Neural cell (in vitro differentiated cells): ENCODE measurements at regions not wholly inside any gene's neighbourhood (a gene's known extent, or its start where the extent isn't known, plus 50 kb on each side); places are given as distances from the start of the nearest gene placed in this dataset.

Experiments used
- H2AFZ ChIP-seq: fragments of 200-600, 300-800 bp; sonication (generic), shearing (Covaris generic); 2 replicates; pipeline ENCODE4 v1.6.0; 2014; ENCODE audit warnings: low read depth, mild to moderate bottlenecking, antibody characterized with exemption, low read length, moderate library complexity
- H3F3A ChIP-seq: fragments of 200-600 bp; shearing (Covaris generic); 2 replicates; pipeline ENCODE4 v1.6.1; 2016; ENCODE audit warnings: mild to moderate bottlenecking, moderate library complexity, mixed read lengths, antibody characterized with exemption, low read length; ENCODE audit not compliant: insufficient read depth, poor library complexity, severe bottlenecking
- H3K27ac ChIP-seq: fragments of 200-600, 300-800 bp; sonication (generic), shearing (Covaris generic); 2 replicates; pipeline ENCODE4 v1.5.1; 2014; ENCODE audit warnings: mild to moderate bottlenecking, low read length, moderate library complexity
- H3K27me3 ChIP-seq: fragments of 300-800, 200-600 bp; sonication (generic), shearing (Covaris generic); 2 replicates; pipeline ENCODE4 v1.6.0; 2014; ENCODE audit warnings: mild to moderate bottlenecking, low read depth, low read length, moderate library complexity; ENCODE audit not compliant: insufficient read depth
- H3K36me3 ChIP-seq: fragments of 300-800, 200-600 bp; sonication (generic), shearing (Covaris generic); 2 replicates; pipeline ENCODE4 v1.5.1; 2014; ENCODE audit warnings: mild to moderate bottlenecking, antibody characterized with exemption, low read length, moderate library complexity; ENCODE audit not compliant: insufficient read depth
- H3K4me2 ChIP-seq: fragments of 300-800, 200-600 bp; sonication (generic), shearing (Covaris generic); 2 replicates; pipeline ENCODE4 v1.6.0; 2014; ENCODE audit warnings: mild to moderate bottlenecking, low read length
- H3K4me3 ChIP-seq: fragments of 300-800, 200-600 bp; sonication (generic), shearing (Covaris generic); 2 replicates; pipeline ENCODE4 v1.5.1; 2014; ENCODE audit warnings: mild to moderate bottlenecking, low read length, moderate library complexity
- H3K79me2 ChIP-seq: fragments of 200-600 bp; shearing (Covaris generic); replicated peaks from 2 replicates; pipeline ENCODE4 v1.6.0; 2014; ENCODE audit warnings: mild to moderate bottlenecking, low read length, moderate library complexity; ENCODE audit not compliant: insufficient read depth
- H3K9ac ChIP-seq: fragments of 300-800, 200-600 bp; sonication (generic), shearing (Covaris generic); 2 replicates; pipeline ENCODE4 v1.6.1; 2016; ENCODE audit warnings: mild to moderate bottlenecking, low read length, mixed read lengths
- H3K9me2 ChIP-seq: fragments of 200-600 bp; shearing (Covaris generic); 2 replicates; pipeline ENCODE4 v1.6.1; 2016; ENCODE audit warnings: mild to moderate bottlenecking, low read length, mixed read lengths; ENCODE audit not compliant: insufficient read depth
- H3K9me3 ChIP-seq: fragments of 200-600, 300-800 bp; sonication (generic), shearing (Covaris generic); 2 replicates; pipeline ENCODE4 v1.6.1; 2016; ENCODE audit warnings: mild to moderate bottlenecking, mixed run types, low read length, moderate library complexity, mixed read lengths
- H4K20me1 ChIP-seq: fragments of 200-600 bp; shearing (Covaris generic); 2 replicates; pipeline ENCODE4 v1.6.1; 2016; ENCODE audit warnings: mild to moderate bottlenecking, mixed run types; ENCODE audit not compliant: insufficient read depth
- EP300 ChIP-seq: fragments of 450-650 bp; conservative IDR thresholded peaks from 2 replicates; pipeline ENCODE4 v1.6.1; 2014; ENCODE audit warnings: antibody characterized with exemption, mild to moderate bottlenecking, moderate library complexity; ENCODE audit not compliant: poor library complexity, severe bottlenecking
- EZH2 ChIP-seq: fragments of 200-600, 300-800 bp; shearing (Covaris generic), sonication (generic); IDR thresholded peaks from 2 replicates; pipeline ENCODE4 v1.6.1; 2014; ENCODE audit warnings: antibody characterized with exemption, low read length, borderline replicate concordance, mild to moderate bottlenecking; ENCODE audit not compliant: insufficient read depth, poor library complexity, severe bottlenecking
- MXI1 ChIP-seq: fragments of 450-650 bp; conservative IDR thresholded peaks from 2 replicates; pipeline ENCODE4 v1.6.1; 2014; ENCODE audit warnings: antibody characterized with exemption, mild to moderate bottlenecking; ENCODE audit not compliant: poor library complexity, severe bottlenecking
- POLR2AphosphoS5 ChIP-seq: IDR thresholded peaks from 2 replicates; pipeline ENCODE4 v1.6.1; 2012
- RAD21 ChIP-seq: fragments of 450-650 bp; conservative IDR thresholded peaks from 2 replicates; pipeline ENCODE4 v1.6.1; 2014; ENCODE audit warnings: antibody characterized with exemption, mild to moderate bottlenecking, moderate library complexity
- REST ChIP-seq: IDR thresholded peaks from 2 replicates; pipeline ENCODE4 v1.6.1; 2012; ENCODE audit warnings: borderline replicate concordance
- SMC3 ChIP-seq: fragments of 450-650 bp; conservative IDR thresholded peaks from 2 replicates; pipeline ENCODE4 v1.6.1; 2014; ENCODE audit warnings: antibody characterized with exemption, mild to moderate bottlenecking, moderate library complexity; ENCODE audit not compliant: poor library complexity
- TAF1 ChIP-seq: IDR thresholded peaks from 2 replicates; pipeline ENCODE4 v1.6.1; 2012; ENCODE audit warnings: low read depth
- TF ChIP-seq, protein P1 (sequence below): fragments of 450-650 bp; IDR thresholded peaks from 2 replicates; pipeline ENCODE4 v1.5.1; 2014; ENCODE audit warnings: antibody characterized with exemption, mild to moderate bottlenecking, moderate library complexity; ENCODE audit not compliant: poor library complexity, severe bottlenecking

GRCh38 chr9:80359291-80359690, 787.5 kb downstream of the TLE4 start:
- Histone ChIP-seq H3K9ac (no peak overlapping the region), H3K4me3 (no peak overlapping the region), H2AFZ (no peak overlapping the region), H3K27ac (no peak overlapping the region), H3K79me2 (no peaks in the 10 kb centered on the region), H3K9me2 (no peaks in the 10 kb centered on the region), H3K27me3 (no peaks in the 10 kb centered on the region), H3K9me3 (no peaks in the 10 kb centered on the region), H3K36me3 (no peaks in the 10 kb centered on the region), H3F3A (no peaks in the 10 kb centered on the region), H3K4me2 (no peak overlapping the region), H4K20me1 (no peaks in the 10 kb centered on the region)
- TF ChIP-seq, protein P1, sequence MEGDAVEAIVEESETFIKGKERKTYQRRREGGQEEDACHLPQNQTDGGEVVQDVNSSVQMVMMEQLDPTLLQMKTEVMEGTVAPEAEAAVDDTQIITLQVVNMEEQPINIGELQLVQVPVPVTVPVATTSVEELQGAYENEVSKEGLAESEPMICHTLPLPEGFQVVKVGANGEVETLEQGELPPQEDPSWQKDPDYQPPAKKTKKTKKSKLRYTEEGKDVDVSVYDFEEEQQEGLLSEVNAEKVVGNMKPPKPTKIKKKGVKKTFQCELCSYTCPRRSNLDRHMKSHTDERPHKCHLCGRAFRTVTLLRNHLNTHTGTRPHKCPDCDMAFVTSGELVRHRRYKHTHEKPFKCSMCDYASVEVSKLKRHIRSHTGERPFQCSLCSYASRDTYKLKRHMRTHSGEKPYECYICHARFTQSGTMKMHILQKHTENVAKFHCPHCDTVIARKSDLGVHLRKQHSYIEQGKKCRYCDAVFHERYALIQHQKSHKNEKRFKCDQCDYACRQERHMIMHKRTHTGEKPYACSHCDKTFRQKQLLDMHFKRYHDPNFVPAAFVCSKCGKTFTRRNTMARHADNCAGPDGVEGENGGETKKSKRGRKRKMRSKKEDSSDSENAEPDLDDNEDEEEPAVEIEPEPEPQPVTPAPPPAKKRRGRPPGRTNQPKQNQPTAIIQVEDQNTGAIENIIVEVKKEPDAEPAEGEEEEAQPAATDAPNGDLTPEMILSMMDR = no peak
- TF ChIP-seq MXI1 (no peak), EZH2 (no peak), TAF1 (no peak), RAD21 (no peak)

GRCh38 chr9:80352967-80353366, 781.2 kb downstream of the TLE4 start:
- Histone ChIP-seq H4K20me1 (no peaks in the 10 kb centered on the region), H3K9ac (no peak overlapping the region), H3K27me3 (no peaks in the 10 kb centered on the region), H3K4me2 (no peak overlapping the region), H3K36me3 (no peaks in the 10 kb centered on the region), H3K79me2 (no peaks in the 10 kb centered on the region), H3F3A (no peaks in the 10 kb centered on the region), H3K9me3 (no peaks in the 10 kb centered on the region), H3K9me2 (no peaks in the 10 kb centered on the region), H3K27ac (no peak overlapping the region), H3K4me3 (no peak overlapping the region), H2AFZ (no peak overlapping the region)
- TF ChIP-seq RAD21 = no peak
- TF ChIP-seq EP300 = no peak
- no peak for TF ChIP-seq POLR2AphosphoS5
- TF ChIP-seq REST = no peak
- no peak for TF ChIP-seq TAF1
- TF ChIP-seq MXI1 = no peak
- TF ChIP-seq EZH2 = no peak
- no peak for TF ChIP-seq SMC3
- TF ChIP-seq, protein P1 = no peak
